Psoas muscle (tissue), 7 donors: ENCODE measurements at regions not wholly inside any gene's neighbourhood (a gene's known extent, or its start where the extent isn't known, plus 50 kb on each side); places are given as distances from the start of the nearest gene placed in this dataset.

Experiments used
- ATAC-seq, 4 donors: fragments of 200-7000 bp; cut with Tn5 transposase; one replicate each; pipeline ENCODE4 v1.9.1; 2020; ENCODE audit warnings: moderate library complexity in 3 of 4, mild to moderate bottlenecking in 2 of 4
- DNase-seq, 2 donors: peaks; one replicate each; pipeline ENCODE4 v3.0.0-alpha.2; 2020
- H3K27ac ChIP-seq: fragments of 200-600 bp; one replicate; pipeline ENCODE4 v1.8.0; 2022
- H3K27me3 ChIP-seq, 3 donors: fragments of 200-600 bp in 1 of 3; one replicate each; pipeline versions ENCODE4 v1.6.1 to v1.8.0; 2013 to 2022; ENCODE audit warnings: low read length in 2 of 3, mild to moderate bottlenecking in 2 of 3, moderate library complexity in 1 of 3; ENCODE audit not compliant: insufficient read depth in 3 of 3
- H3K36me3 ChIP-seq, 2 donors: fragments of 200-600 bp in 1 of 2; one replicate each; pipeline versions ENCODE4 v1.6.1 to v1.8.0; 2013 to 2022; ENCODE audit warnings: low read depth in 1 of 2, mild to moderate bottlenecking in 1 of 2, moderate library complexity in 1 of 2; ENCODE audit not compliant: insufficient read depth in 1 of 2
- H3K4me1 ChIP-seq: fragments of 200-600 bp; one replicate; pipeline ENCODE4 v1.8.0; 2022
- H3K4me3 ChIP-seq: fragments of 200-600 bp; one replicate; pipeline ENCODE4 v1.8.0; 2022; ENCODE audit warnings: mild to moderate bottlenecking
- H3K9me3 ChIP-seq: fragments of 200-600 bp; one replicate; pipeline ENCODE4 v1.8.0; 2022
- CTCF ChIP-seq: fragments of 200-600 bp; IDR thresholded peaks from one replicate; pipeline ENCODE4 v1.8.0; 2022; ENCODE audit warnings: antibody characterized with exemption
- WGBS, 3 donors: extraction: QIAGEN DNeasy Blood & Tissue Kit; methylation state at CpG; one replicate each; pipeline versions ENCODE4 v1.1.6 to v1.1.7; 2013; 5-methylcytosine and 5-hydroxymethylcytosine counted together
- intact Hi-C, 2 donors: fragments of 100-400 bp; cut with DNase I; formaldehyde crosslinking; loops; one replicate each; pipeline versions ENCODE4 v1.11.0 to v1.14.2; 2022
- donor health status: healthy with polysubstance abuse.
- donor health status: DM: no; HTN: no; CAD: no; lungs with moderate emphysema.
- donor health status: Bipolar disorder and iron deficiency.
- donor health status: healthy.
- donor health status: DM: yes; HTN: yes; CAD: no.
- donor health status: DM: no; HTN: no; CAD: no.
- donor health status: DM: yes; HTN: yes; CAD: no.

DNA sequence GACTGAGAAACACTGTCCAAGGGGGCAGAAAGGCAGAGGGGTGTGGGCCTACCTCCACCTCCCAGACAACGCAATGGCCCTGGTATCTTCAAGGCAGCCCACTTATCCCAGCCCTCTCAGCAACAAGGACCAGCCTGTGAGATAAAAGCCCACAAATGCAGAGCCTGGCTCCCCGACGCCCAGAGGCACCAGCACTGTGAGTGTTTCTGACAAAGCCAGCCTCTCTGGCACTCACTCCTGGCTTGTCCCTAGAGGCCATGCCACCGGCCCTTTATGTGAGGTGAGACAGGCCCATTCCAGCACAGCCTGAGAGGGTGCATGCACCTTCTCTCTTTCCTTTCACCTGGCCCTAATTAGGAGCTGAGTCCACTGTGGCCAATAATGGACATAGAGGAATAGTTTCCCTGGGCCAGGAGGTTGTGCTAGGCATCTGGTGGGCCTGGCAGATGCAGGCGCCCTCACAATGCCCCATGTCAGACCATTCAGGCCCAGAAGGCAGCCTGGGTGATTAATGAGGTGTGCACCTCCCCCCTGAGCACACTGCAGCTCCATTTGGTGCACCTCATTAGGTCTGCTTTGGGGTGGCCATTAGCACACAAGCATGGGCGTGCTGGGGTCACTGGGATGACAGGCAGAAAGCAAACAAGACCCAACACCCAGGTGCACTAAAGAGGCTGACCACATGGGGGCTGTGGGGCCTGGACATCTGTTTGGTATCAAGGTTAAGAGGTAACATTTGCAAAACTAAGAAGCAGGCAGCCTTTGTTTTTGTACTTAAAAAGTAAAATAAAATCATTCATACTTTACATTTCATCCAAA is 176.0 kb downstream of the MED10 start:
- TF ChIP-seq CTCF, result peak; percentile 16

DNA sequence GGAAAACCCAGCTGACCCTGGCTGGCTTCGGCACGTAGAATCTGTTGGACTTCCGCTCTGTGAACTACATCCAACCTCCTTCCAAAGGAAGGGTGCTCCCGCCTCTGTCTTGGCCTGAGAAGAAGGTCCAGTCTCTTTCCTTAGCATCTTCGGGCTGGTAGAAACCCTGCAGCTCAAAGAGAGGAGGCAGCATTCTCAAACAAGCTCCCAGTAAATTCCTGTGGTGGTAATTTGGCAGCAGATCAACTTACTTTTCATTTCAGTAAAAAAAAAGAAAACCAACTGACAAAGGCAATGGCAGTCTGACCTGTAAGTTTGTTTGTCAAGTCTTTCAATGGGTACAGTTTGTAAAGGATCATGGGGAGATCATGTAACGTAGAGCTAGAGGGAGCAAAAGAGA is 176.7 kb downstream of the MED10 start:
- Histone ChIP-seq H3K9me3 (no peaks in the 10 kb centered on the region), H3K27ac (no peak overlapping the region), H3K27me3 (no peaks in the 10 kb centered on the region), H3K36me3 (no peaks in the 10 kb centered on the region), H3K4me3 (no peak overlapping the region), H3K4me1 (no peaks in the 10 kb centered on the region)
- no peak for DNase-seq
- intact Hi-C loops, result loop anchor here in 1 of 2 donors (10.0 kb wide), 2 partner anchors 233 to 373 kb away; no protein-coding TSS in a partner anchor
- 80 to 89% (median 85%) methylated on average over 6 of the region's 6 CpGs for WGBS, 3 donors
- no peak for ATAC-seq
- TF ChIP-seq CTCF, result no peak

More for the DNA sequence above, 176.0 kb downstream of the MED10 start:
- intact Hi-C loops, result loop anchor here in 1 of 2 donors (10.0 kb wide), 2 partner anchors 232 to 372 kb away; no protein-coding TSS in a partner anchor
- peak in 1 of 4 donors; percentile 60 for ATAC-seq
- Histone ChIP-seq H3K4me3 (no peak overlapping the region), H3K9me3 (no peaks in the 10 kb centered on the region), H3K36me3 (no peaks in the 10 kb centered on the region), H3K27ac (no peak overlapping the region), H3K27me3 (no peaks in the 10 kb centered on the region), H3K4me1 (no peaks in the 10 kb centered on the region)
- DNase-seq, result no peak
- 70 to 83% (median 81%) methylated on average over 6 of the region's 6 CpGs for WGBS, 3 donors

DNA sequence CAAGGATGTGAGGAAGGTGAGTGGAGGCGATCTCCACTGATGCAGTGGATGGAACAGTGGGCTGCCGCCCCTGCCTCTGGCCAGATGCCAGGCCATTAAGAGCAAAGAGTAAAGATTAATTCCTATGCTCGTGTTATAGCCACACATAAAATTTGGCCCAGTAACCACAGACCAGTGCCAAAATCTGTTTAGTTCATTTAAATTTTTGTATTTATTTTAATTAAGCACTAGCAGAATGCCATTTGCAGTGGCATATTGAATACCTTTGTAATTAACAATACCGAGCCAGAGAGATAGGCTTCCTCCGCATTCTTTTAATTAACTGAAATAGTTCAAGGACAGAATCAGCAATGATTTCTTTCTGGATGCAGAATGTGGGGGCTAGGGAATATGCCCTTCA is 179.8 kb downstream of the MED10 start:
- intact Hi-C loops, result no loop called here
- Histone ChIP-seq H3K9me3 (no peaks in the 10 kb centered on the region), H3K27ac (no peak overlapping the region), H3K36me3 (no peaks in the 10 kb centered on the region), H3K4me3 (no peak overlapping the region), H3K4me1 (no peaks in the 10 kb centered on the region), H3K27me3 (no peaks in the 10 kb centered on the region)
- TF ChIP-seq CTCF, result no peak
- ATAC-seq (no peak), DNase-seq (no peak)
- WGBS, 3 donors, result 66 to 71% (median 68%) methylated on average over 5 of the region's 5 CpGs

DNA sequence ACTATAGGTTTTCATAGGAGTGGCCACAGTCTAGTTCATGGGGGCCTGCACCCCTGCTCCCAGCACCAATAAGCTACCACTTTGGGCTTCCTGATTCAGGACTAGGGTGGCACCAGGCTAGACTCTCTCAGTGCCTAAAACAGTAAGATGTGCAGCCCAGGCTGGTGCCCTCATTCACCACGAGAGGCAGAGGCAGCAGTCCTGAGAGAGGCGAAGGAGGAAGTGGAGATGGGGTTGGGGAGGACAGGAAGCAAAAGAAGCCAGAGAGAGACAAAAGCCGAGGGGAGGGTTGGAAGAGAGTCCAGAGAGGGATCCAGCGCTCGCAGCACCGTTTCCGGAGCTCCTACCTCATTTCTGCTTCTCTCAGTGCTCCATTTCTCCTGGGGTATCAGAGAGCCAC is 180.9 kb downstream of the MED10 start:
- Histone ChIP-seq H3K36me3 (no peaks in the 10 kb centered on the region), H3K4me1 (no peaks in the 10 kb centered on the region), H3K27me3 (no peaks in the 10 kb centered on the region), H3K27ac (no peak overlapping the region), H3K4me3 (no peak overlapping the region), H3K9me3 (no peaks in the 10 kb centered on the region)
- ATAC-seq (no peak), DNase-seq (no peak)
- TF ChIP-seq CTCF, result no peak
- WGBS, 3 donors, result 63 to 81% (median 74%) methylated on average over 7 of the region's 7 CpGs
- intact Hi-C loops, result no loop called here
